ENCODE measurements at regions not wholly inside any gene's neighbourhood (a gene's known extent, or its start where the extent isn't known, plus 50 kb on each side); places are given as distances from the start of the nearest gene placed in this dataset.

DNA sequence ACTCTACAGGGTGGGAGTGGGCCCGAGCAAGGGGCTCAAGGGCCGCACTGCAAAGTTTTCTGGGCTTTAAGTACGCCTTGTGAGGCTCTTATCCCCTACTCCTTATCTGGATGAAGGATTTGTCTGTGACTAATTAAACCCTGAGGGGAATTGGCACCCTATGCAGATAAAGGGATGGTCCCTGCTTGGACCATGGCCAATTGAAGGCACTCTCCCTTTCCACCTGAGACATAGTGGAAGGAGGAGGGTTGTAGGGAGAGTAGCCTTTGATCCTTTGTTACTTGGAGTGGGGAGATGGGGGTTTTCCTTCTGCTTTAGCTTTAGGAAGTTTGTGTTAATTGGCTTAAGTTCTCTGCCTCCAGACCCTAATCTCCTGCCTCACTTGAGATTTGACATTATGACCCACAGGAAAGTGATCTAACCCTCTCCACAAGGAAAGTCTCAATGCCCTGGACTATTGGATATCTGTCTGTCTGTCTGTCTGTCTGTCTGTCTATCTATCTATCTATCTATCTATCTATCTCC is 1158.8 kb upstream of the SORCS1 start:
- TF ChIP-seq EZH2 (IDR thresholded peaks at IDR 0.05; ENCODE audit: insufficient read depth, poor library complexity, severe bottlenecking) (no peak), EZH2phosphoT487 (IDR thresholded peaks at IDR 0.05; ENCODE audit: insufficient read depth, low read depth) (no peak)

All from GM23248 (cell line).